A673 (cell line): ENCODE measurements at regions not wholly inside any gene's neighbourhood (a gene's known extent, or its start where the extent isn't known, plus 50 kb on each side); places are given as distances from the start of the nearest gene placed in this dataset.

Experiments used
- BruUV-seq: library from RNA; stranded (reverse); fragments of 400-500 nt; replicated peaks from 2 replicates; lab custom pipeline; 2021; lab: Mats Ljungman, UMichigan
- CTCF ChIA-PET: fragments of 300-600 bp; sonication (Branson Sonifier 250); formaldehyde crosslinking; loops from one replicate; lab custom pipeline; 2022; ENCODE audit warnings: antibody characterized with exemption; lab: Charles Lee
- POLR2A ChIA-PET: fragments of 300-600 bp; sonication (Branson Sonifier 250); formaldehyde crosslinking; loops from one replicate; lab custom pipeline; 2022; ENCODE audit warnings: antibody characterized with exemption; ENCODE audit not compliant: low non-redundant PET; lab: Charles Lee
- DNase-seq: peaks from one replicate; pipeline ENCODE4 v3.0.0-alpha.2; 2015; ENCODE audit warnings: low spot score
- H3K27ac ChIP-seq: fragments of 200-600 bp; sonication (generic); 2 replicates; pipeline ENCODE4 v1.5.1; 2016; ENCODE audit warnings: mixed run types, low read depth, mild to moderate bottlenecking, mixed read lengths, antibody characterized with exemption, low read length; ENCODE audit not compliant: poor library complexity, severe bottlenecking
- H3K27me3 ChIP-seq: fragments of 200-600 bp; sonication (generic); replicated peaks from 2 replicates; pipeline ENCODE4 v1.6.1; 2017; ENCODE audit warnings: mixed run types, low read depth, mild to moderate bottlenecking, mixed read lengths, antibody characterized with exemption, low read length; ENCODE audit not compliant: insufficient read depth, poor library complexity
- H3K36me3 ChIP-seq: fragments of 200-600 bp; sonication (generic); 2 replicates; pipeline ENCODE4 v1.6.1; 2016; ENCODE audit warnings: mixed run types, mild to moderate bottlenecking, mixed read lengths, antibody characterized with exemption, low read length; ENCODE audit not compliant: insufficient read depth, poor library complexity, severe bottlenecking
- H3K4me1 ChIP-seq: fragments of 200-600 bp; sonication (generic); 2 replicates; pipeline ENCODE4 v1.6.1; 2017; ENCODE audit warnings: mixed run types, mild to moderate bottlenecking, mixed read lengths, antibody characterized with exemption, low read length; ENCODE audit not compliant: insufficient read depth, poor library complexity, severe bottlenecking
- H3K4me3 ChIP-seq: fragments of 200-600 bp; sonication (generic); 2 replicates; pipeline ENCODE4 v1.5.1; 2016; ENCODE audit warnings: low read depth, mixed run types, mild to moderate bottlenecking, mixed read lengths, low read length; ENCODE audit not compliant: poor library complexity, severe bottlenecking
- H3K9me3 ChIP-seq: fragments of 200-600 bp; sonication (generic); 2 replicates; pipeline ENCODE4 v1.6.1; 2016; ENCODE audit warnings: mixed run types, low read depth, mild to moderate bottlenecking, mixed read lengths, antibody characterized with exemption, low read length; ENCODE audit not compliant: poor library complexity, severe bottlenecking
- CTCF ChIP-seq: fragments of 300-800, 200-600 bp; sonication (generic); conservative IDR thresholded peaks from 2 replicates; pipeline ENCODE4 v1.5.1; 2017; ENCODE audit warnings: low read depth, mild to moderate bottlenecking, antibody characterized with exemption, low read length, moderate library complexity, mixed read lengths
- EZH2 ChIP-seq: fragments of 200-600 bp; sonication (generic); IDR thresholded peaks from 2 replicates; pipeline ENCODE4 v1.6.1; 2017; ENCODE audit warnings: borderline replicate concordance, low read depth, mild to moderate bottlenecking, mixed read lengths, antibody characterized with exemption, low read length; ENCODE audit not compliant: poor library complexity, severe bottlenecking
- intact Hi-C: fragments of 100-400 bp; cut with micrococcal nuclease; formaldehyde crosslinking; loops from one replicate; pipeline ENCODE4 v1.10.0; 2022; ENCODE audit not compliant: unreplicated experiment

DNA sequence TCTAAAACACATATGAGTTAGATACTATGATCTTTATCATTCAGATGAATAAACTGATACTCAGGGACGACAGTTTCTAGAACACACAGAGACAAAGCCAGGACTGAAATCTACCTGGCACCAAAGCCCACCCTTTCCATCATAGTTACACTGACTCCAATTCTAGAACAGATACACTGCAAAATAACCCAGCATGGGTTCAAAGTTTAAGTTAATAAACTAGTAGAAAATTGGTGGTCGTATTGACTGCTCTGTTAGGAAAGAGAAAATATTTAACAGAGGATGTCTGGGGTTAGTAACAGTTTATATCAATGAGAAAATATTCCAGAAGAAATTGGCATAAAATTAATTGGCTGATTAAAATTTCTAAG lies 60.8 kb upstream of the BCL9 start:
- BruUV-seq = no TSS peak
- no peak for TF ChIP-seq CTCF
- H3K4me1 ChIP-seq = no peaks in the 10 kb centered on the region
- no peak overlapping the region for H3K4me3 ChIP-seq
- no peak overlapping the region for H3K27ac ChIP-seq
- intact Hi-C loops = no loop called here
- POLR2A ChIA-PET = no interaction called here
- no peak for DNase-seq
- H3K9me3 ChIP-seq = no peaks in the 10 kb centered on the region
- H3K27me3 ChIP-seq = no peaks in the 10 kb centered on the region
- no peaks in the 10 kb centered on the region for H3K36me3 ChIP-seq
- CTCF ChIA-PET = no interaction called here

- no TSS peak for BruUV-seq
- TF ChIP-seq CTCF (no peak), EZH2 (no peak)
- POLR2A ChIA-PET = interaction anchor here (0.6 kb wide), 1 partner anchor 19 kb away, joined by 3 read pairs; no protein-coding TSS in a partner anchor
- DNase-seq = no peak
- Histone ChIP-seq H3K36me3 (no peaks in the 10 kb centered on the region), H3K27ac (no peak overlapping the region), H3K4me3 (no peak overlapping the region), H3K9me3 (no peaks in the 10 kb centered on the region), H3K4me1 (no peaks in the 10 kb centered on the region), H3K27me3 (no peaks in the 10 kb centered on the region)
- intact Hi-C loops = no loop called here
- CTCF ChIA-PET = no interaction called here
These were observed 54.2 kb upstream of the BCL9 start for GRCh38 chr1:147486876-147487656.

DNA sequence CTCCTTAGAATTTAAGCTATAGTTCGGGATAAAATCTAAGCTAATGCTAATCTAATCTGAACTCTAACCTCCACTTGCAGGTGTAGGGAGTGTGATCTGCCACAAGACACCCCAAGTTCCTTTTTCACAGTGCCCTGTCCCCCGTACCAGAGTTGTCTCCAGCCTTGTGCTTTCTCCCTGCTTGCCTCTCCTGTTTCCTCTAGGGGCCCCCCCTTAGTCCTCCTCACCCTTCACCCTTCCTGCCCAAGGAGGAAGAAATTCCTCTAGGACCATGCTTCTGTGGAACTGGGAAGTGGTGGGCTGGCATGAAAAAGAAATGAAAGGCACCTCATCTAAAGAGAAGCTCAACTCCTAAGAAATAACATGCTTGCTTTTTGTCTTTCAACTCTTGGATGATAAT lies 50.2 kb upstream of the BCL9 start:
- no peak for DNase-seq
- Histone ChIP-seq H3K4me1 (no peaks in the 10 kb centered on the region), H3K27me3 (no peaks in the 10 kb centered on the region), H3K9me3 (no peaks in the 10 kb centered on the region), H3K27ac (no peak overlapping the region), H3K4me3 (no peak overlapping the region), H3K36me3 (no peaks in the 10 kb centered on the region)
- POLR2A ChIA-PET = no interaction called here
- BruUV-seq = no TSS peak
- CTCF ChIA-PET = no interaction called here
- TF ChIP-seq EZH2 (no peak), CTCF (no peak)
- intact Hi-C loops = no loop called here
